Astrocyte (in vitro differentiated cells and primary cell): ENCODE measurements at regions not wholly inside any gene's neighbourhood (a gene's known extent, or its start where the extent isn't known, plus 50 kb on each side); places are given as distances from the start of the nearest gene placed in this dataset.

ENCODE experiments used
- CTCF ChIP-seq: IDR thresholded peaks from 2 replicates; pipeline ENCODE4 v1.5.1; 2011; ENCODE audit warnings: low read depth, mild to moderate bottlenecking, inconsistent platforms, low read length, moderate library complexity; ENCODE audit not compliant: insufficient read depth
- EZH2 ChIP-seq: IDR thresholded peaks from 2 replicates; pipeline ENCODE4 v1.6.1; 2012; ENCODE audit warnings: mild to moderate bottlenecking, low read length, inconsistent platforms; ENCODE audit not compliant: insufficient read depth

- TF ChIP-seq EZH2, result no peak
- TF ChIP-seq CTCF, result no peak
Observed at GRCh38 chr20:4344670-4345069, 95.6 kb upstream of the ADRA1D start.
